A204.1 (cell line): ENCODE measurements at regions not wholly inside any gene's neighbourhood (a gene's known extent, or its start where the extent isn't known, plus 50 kb on each side); places are given as distances from the start of the nearest gene placed in this dataset.
"Not testable (repeated sequence)": the region's sequence is repeated elsewhere in the genome, so short reads cannot be mapped to it uniquely, and the experiment has no call there.

Experiments used
- FAIRE-seq: peaks from 2 replicates; lab custom pipeline; 2012; peaks lifted over from hg19 to GRCh38; lab: Jason Lieb, UNC

DNA sequence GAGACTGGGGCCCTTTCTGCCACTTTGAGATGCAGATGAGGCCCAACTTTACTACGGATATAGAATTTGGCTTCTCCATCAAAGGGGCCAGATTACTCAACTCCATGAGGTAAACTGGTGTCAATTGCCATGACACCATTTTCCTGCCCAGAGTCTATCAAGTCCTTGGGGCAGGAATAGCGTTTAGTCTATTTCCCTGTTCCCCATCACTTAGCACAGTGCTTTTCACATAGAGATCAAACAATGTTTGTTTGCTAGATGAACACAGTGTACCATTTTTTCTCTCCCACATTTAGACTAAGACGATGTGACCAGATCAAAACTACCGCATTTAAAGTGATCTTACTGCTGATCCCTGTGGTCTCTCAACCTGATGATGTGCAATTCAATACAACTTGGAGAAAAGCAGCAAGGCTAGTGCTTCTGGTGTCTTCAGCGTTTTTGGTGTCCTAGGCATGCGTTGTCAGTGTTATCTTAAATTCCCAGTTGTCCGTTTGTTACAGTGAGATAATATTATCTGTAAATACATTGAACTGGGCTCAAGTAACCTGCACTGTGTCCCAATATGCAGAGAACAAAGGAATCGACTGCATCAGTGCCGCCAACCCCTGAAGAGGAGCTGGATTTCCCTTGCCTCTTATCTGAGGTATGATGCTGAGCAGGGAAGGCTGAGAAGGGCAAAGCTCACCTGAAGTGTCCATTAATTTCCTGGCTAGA, 446.2 kb downstream of the PLK2 start:
- no peak for FAIRE-seq

DNA sequence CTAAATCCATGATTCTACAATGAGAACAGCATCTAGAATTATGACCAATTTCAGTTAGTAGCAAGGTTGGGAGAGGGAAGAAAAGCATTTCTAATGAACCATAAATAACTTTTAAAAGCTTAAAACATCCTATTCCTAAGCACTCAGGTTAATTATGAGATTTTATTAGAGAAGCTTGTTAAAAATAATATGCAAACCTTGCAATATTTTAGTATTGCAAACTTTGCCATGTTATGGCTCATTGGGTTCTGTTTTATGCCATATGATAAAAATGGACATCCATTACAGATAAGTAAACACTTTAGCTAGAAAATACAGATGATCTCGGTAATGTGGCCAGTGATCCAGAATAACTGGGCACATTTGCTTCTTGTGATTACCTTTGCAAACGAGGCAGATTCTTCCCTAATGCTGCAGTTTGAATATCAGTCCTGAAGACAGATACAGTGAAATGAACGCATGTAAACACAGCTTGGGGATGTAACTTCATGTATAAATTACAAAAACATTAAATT, 447.0 kb downstream of the PLK2 start:
- no peak for FAIRE-seq

DNA sequence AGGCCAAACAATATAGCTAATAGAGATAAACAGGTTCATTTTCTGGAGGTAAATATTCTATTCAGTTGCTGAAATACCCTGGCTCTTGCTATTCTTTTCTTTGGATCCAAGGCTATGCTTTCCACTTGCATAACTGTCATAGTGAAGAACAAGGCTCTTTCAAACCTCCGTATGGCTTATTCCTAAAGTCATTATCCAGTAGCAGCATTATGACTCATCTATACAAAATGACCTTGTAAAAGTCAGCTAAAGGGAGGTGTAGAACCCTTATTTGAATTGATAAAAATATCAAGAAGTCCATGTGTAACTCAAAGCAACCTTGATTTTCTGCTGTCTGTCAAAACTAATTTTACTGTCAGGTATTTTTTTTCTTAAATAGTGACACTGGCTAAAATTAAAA, 447.8 kb downstream of the PLK2 start:
- FAIRE-seq = no peak

DNA sequence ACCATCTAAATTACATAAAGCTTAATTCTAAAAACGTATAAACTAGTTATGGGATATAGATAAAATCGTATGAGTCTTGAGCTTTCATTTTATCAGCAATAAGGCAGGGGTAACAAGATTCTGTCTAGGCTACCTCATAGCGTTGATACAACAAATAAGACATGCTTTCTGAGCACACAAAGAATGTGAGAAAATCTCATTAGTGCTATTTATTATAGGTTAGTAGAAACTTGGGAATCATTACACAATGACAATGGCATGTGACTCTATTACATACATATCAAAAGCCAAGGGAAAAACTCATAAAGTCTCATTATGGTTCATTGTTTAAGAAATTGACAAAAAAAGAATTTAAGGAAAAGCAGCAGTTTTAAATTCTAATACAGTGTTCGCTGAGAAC, 448.6 kb downstream of the PLK2 start:
- no peak for FAIRE-seq

DNA sequence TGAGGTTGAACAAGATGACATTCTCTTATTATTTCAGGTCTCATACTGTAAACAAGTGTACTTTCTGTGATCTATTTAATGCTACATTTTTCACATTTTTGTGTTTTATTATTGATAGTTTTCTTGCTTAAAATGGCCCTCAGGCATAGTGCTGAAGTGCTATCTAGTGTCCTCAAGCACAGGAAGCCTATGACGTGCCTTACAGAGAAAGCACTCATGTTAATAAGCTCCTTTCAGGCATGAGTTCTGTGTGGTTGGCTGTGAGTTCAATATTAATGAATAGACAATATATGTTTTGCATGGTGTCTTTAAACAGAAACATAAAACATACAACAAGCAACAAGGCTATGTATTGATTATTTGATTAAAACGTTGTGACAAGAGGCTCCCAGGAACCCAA, 450.1 kb downstream of the PLK2 start:
- no peak for FAIRE-seq

DNA sequence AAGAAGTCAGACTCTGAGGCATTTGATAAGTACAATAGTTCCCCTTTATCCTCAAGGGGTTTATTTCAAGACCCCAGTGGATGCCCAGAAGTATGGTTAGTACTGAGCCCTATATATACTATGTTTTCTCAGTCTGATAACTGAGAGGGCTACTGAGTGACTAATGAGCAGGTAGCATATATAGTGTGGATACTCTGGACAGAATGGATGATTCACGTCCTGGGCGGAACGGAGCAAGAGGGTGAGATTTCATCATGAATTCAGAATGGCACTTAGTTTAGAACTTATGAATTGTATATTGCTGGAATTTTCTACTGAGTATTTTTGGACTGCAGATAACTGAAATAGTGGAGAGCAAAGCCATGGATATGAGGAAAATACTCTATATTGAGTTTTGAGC, 457.6 kb downstream of the PLK2 start:
- FAIRE-seq = no peak

DNA sequence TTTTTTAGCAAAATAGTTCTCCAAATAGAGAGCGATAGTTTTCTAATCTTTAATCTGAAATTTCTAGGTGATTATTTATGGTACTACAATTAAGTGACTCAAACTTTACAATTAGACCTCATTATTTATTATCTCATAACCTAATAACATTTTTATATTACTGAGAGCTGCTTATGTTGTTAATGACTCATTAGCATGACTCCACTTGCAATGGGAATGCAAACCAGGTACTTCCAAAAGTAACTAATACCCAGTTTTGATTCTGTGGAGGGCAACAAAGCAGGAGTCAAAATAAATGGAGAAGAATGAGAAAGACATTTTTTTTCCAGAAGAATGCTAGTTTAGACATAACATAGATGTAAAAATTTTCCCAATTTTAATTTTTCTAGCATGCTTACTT, 466.0 kb downstream of the PLK2 start:
- no peak for FAIRE-seq

DNA sequence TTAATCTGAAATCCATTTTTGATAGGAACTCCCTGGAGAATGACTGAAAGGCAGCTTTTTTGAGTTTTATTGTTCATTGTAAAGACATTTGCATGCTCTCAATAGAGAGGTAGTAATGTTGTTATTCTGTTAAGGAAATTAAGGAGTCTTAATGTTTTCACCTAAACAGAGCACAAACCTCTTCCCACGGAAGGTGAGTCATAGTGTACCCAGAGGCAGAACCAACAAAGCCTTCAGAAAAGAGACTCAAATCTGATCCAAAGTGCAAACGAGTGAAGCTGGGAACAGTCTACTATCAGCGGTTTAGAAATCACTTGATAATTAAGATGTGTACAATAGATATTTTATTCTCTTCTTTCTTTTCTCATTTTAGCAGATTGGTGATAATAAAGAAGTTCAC, 470.5 kb downstream of the PLK2 start:
- no peak for FAIRE-seq

DNA sequence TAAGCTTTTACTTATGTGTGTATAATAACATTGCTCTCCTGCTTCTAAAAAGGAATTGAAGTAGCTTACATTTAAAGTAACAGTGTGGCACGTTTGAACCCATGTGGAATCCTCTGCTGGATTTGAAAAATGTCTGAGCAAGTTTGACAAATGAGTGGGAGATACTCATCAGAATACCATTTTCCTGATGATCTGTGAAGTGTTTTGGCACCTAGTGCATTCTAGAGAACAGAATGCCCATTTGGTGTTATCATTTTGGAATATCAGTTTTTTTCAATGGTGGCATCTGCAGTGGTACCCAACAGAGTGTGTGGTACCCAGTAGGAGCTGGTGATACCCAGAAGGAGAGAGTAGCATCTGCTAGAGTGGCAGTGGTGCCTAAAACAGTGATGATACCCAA, 471.1 kb downstream of the PLK2 start:
- no peak for FAIRE-seq

DNA sequence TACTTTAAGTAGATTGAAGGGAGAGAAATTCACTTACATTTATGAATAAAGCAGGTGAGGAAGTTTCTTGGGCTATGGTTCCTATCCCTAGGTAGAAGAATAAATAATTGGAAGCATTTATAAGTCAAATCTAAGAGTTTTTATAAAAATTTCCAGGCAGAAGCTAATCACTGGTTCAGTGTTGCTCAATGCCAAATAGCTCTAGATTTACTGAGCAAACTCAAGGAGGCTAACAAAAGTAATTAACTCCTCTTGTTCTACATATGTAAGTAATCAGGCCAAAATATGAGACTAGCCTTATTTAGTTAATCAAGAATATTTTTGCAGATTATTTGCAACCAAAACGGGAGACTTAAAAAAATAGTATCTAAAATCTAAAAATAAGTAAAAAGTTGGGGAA, 472.3 kb downstream of the PLK2 start:
- no peak for FAIRE-seq

DNA sequence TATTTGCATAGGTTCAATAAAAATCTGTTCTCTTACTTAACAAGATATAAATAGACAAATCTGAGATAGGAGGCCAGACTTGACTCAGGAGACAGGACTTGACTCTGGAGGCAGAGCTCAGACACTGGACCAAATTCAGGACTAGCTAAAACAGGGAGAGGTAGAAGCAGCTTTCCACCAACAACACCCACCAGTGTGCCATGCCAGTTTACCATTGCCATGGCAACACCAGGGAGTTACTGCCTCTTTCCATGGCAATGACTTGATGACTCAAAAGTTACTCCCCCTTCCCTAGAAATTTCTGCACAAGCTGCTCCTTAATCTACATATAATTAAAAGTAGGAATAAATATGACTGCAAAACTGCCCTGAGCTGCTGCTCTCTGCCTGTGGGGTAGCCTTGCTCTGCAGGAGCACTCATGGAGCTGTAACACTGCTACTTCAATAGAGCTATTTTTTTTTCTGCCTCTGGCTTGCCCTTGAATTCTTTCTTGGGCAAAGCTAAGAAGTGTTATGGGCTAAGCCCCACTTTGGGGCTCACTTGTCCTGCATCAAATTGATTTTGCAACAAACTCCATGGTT, 473.0 kb downstream of the PLK2 start:
- FAIRE-seq = no peak

DNA sequence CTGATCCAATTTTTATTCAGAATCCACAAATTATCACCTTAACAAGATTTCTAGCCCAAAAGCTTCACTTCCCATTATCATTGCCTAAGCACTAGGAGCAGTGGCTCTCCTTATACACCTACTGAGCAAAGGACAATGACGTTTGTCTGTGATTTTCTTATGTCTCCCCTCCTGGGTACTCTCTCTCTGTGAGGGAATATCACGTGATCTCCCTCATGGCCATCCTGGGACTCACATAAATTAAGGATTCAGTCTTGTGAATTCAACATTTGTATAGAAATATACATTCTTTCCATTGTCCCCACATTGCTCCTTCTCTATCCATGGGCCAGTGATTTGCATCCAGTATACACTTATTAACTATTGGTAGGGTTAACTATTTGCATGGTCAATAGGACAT, 476.5 kb downstream of the PLK2 start:
- FAIRE-seq = no peak

DNA sequence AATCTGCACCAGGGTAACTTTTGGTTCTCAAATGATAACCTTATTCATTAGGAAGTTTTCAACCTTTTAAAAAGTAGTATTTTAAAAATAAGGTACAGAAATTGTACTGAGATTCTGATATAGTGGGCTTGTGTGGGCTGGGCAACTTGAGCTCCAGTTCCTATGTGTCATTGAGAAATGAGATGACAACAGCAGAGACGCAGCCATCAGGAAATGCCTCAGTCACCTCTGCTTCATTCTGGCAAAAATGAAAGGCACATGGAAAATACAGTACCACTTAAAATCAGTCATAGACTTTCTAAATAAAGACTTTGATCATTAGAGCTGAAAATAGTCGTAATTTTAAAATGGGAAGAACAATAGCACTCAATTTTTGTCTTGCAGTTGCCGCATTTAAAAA, 480.2 kb downstream of the PLK2 start:
- no peak for FAIRE-seq

DNA sequence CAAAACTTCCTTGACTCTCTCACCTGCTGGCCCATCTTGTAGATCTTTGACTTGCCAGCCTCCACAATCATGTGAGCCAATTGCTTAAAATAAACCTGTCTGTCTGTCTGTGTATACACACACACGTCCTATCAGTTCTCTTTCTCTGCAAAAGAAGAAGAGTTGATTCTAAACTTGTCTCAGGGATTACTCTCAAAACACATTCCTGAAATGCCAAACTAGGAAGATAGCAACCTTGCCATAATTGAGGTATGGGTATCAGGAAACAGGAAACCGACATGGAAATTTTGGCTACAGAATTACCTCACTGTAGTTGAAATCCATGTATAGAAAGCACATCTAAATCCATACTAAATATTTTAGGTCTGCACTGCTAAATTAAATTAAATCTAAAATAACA, 483.4 kb downstream of the PLK2 start:
- FAIRE-seq = no peak

DNA sequence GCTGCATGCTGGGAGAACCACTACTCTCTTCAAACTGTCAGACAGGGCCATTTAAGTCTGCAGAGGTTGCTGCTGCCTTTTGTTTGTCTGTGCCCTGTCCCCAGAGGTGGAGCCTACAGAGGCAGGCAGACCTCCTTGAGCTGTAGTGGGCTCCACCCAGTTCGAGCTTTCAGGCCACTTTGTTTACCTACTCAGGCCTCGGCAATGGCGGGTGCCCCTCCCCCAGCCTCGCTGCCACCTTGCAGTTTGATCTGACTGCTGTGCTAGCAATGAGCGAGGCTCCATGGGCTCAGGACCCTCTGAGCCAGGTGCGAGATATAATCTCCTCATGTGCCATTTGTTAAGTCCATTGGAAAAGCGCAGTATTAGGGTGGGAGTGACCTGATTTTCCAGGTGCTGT, 487.8 kb downstream of the PLK2 start:
- FAIRE-seq = not testable (repeated sequence)

DNA sequence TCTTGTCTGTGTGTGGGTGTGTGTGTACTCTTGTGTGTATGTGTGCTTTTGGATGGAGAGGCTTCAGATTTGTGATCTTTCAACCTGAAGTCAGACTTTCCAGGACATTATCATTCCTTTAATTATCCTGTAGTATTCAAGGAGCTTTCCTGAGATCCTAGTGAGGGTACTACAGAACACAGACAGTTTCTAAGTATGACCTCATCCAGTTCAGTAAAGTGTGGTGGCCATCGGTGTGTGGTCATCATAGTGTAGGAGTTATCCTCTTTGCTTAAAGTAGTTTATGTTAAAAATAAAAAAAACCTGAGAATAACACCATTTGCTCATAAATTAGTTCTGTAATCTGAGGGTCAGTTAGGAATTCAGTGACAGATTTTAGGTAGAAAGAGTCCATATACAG, 478.0 kb upstream of the ACTBL2 start:
- FAIRE-seq = no peak

DNA sequence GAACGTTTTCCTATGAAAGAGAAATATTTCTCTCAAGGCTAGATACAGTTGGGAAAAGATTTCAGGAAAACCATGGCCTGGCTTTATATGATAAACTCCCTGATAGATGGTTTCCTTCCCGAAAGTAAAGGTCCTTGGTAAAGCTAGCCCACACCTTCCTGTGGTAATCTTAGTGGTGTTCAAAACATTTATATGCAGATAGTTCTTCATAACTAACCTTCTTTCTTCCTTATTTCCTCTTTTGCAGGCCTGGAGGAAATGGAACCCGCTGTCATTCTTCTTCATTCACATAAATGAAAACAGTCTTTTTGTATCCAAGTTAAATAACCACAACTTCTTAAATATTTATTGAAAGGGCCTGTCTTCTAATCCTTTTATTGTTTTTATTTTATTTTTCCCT, 474.0 kb upstream of the ACTBL2 start:
- FAIRE-seq = no peak

DNA sequence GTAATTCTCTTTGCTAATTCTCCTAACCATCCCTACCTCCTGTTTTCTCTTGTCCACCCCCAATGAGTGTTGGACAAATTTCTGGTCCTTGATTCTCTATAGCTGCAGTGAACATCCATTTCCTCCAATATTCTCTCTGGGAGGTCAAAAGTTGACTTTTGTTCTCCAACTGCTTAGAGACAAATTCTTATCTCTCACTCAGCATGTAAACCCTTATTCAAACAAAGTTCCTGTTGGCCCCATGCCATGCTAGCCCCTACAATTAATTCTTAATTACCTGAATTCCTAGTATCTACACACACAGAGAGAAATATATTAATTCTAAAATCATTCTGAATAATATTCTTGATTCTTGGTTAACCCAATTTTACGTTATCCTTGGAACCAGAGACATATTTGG, 472.9 kb upstream of the ACTBL2 start:
- FAIRE-seq = no peak

DNA sequence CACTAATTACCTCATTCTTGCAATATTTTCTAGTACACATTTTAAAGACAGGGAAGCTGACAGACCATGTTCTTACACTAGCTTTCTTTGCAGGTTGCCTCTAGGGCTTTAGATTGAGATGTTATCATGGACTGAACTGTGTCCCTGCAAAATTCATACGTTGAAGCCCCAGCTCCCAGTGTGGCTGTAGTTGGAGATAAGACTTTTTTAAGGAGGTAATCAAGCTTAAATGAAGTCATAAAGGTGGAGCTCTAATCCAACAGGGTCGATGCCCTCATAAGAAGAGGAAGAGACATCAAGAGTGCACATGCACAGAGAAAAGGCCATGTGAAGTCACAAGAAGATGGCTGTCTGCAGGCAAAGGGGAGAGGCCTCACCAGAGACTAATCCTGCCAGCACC, 471.2 kb upstream of the ACTBL2 start:
- FAIRE-seq = no peak

DNA sequence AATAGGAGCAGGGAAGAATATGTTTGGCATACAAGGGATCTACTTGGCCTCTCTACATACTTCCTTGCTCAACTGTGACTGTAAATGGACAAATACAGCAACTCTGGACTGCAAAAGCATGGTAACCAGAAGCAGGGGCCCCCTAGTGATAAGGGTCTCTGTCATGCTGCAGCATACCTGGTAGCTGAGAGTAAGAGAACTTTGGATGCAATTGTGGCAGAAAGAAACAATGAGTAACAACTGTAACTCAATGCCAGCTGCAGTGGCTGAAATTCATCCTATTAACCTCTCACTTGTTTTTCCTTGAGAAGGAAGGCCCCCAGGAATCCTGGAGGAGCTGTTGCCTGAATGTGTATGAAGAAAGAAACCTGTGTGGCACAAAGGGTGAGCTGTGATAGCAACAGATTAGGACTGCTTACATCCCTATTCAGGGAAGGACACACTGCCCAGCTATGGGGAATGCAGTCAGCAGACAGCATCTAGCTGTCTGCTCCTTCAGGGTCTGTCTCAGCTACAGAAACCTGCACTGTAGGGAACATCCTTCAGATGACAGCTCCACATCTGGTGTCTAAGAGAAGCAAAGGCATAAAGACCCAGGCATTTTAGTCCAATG, 468.1 kb upstream of the ACTBL2 start:
- no peak for FAIRE-seq

DNA sequence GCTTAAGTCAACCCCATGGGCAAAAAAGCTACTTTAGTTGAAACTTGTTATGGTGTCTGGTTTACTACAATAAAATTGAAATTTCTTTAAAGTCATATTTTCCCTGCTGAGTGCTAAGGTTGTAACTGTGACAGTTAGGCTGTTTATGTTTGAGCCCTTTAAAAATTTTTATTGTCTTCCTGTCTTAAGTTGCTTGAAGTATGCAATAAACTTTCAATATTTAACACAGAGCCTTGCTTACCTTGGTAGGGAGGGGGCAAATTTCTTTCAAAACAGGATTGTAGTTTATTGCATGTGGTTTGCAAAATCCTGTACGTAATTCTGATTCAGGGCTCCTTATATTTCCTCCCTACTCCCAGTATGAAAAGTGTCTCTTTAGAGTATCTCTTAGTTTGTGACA, 465.5 kb upstream of the ACTBL2 start:
- no peak for FAIRE-seq

DNA sequence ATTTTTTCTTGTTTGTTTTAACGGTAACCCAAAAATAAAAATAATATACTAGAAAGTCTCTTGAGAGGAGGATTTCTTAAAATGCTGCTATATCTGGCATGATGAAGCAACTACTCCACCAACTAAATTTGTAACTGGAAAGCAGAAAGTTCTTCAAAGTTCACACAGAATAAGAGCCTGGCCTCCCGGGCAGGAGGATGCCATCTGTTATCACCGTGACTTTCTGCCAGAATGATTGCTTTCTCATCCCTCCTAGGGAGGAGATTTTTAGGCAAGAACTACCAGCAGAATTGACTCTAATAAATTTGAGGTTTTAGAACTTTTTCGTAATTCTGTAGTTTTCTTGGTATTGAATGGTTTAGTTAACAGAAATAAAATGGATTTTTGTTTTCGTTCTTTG, 464.6 kb upstream of the ACTBL2 start:
- FAIRE-seq = no peak

DNA sequence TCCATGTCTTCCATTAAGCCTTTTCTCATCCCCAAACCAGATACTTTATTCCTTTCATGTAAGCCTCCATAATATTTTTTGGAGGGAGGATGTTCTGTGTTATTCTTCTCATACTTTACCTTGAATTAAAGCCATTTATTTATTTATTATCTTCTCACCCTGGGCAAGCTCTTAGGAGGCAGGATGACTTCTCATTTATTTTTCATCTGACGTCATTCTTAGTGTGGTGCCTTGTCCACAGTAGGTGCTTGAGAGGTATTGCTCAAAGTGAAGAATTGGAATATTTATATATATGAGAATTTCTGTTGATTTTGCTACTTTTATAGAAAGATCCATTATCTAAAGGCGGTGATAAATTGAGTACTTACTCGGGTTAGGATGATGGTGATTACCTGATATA, 458.3 kb upstream of the ACTBL2 start:
- no peak for FAIRE-seq

DNA sequence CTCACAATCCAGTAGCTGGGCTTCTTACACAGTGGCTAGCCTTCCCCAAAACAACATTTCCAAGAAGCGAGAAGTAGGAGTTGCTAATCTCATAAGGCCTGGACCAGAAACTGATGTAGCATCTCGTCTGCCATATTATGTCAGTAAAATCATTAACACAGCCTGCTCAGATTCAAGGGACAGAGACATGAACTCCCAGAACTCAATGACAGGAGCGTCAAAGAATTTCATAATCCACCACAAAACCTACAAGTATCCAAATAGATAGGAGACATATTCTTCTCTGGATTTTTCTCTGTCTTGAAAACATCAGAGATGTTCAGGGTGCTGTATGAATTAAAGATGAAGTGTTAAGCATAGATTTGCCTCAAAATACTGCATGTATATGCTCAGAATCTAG, 457.6 kb upstream of the ACTBL2 start:
- no peak for FAIRE-seq
